CD4-positive, CD25-positive, alpha-beta regulatory T cell (primary cell): ENCODE measurements at regions not wholly inside any gene's neighbourhood (a gene's known extent, or its start where the extent isn't known, plus 50 kb on each side); places are given as distances from the start of the nearest gene placed in this dataset.

ENCODE experiments used
- ATAC-seq, 2 donors: fragments of 150-1000 bp; cut with Tn5 transposase; one replicate each; pipeline ENCODE4 v1.10.0; 2021; ENCODE audit warnings: low read depth in 2 of 2, moderate number of reproducible peaks in 2 of 2, moderate library complexity in 1 of 2
- DNase-seq, 3 donors: peaks; one replicate each; pipeline versions ENCODE4 v3.0.0 to v3.0.0-alpha.2; 2012 to 2022; ENCODE audit warnings: mixed read lengths in 1 of 3
- H3K27ac ChIP-seq: one replicate; pipeline ENCODE4 v1.7.0; 2013; ENCODE audit warnings: mild to moderate bottlenecking, low read length; ENCODE audit not compliant: insufficient read depth, poor library complexity, severe bottlenecking
- H3K27me3 ChIP-seq: one replicate; pipeline ENCODE4 v1.7.0; 2013; ENCODE audit warnings: low read length; ENCODE audit not compliant: control insufficient read depth, insufficient read depth
- H3K36me3 ChIP-seq: one replicate; pipeline ENCODE4 v1.7.0; 2013; ENCODE audit warnings: mild to moderate bottlenecking, low read length, moderate library complexity; ENCODE audit not compliant: control insufficient read depth, insufficient read depth
- H3K4me1 ChIP-seq: 2 replicates; pipeline ENCODE4 v1.7.0; 2013; ENCODE audit warnings: mild to moderate bottlenecking, low read length; ENCODE audit not compliant: insufficient read depth, control insufficient read depth, poor library complexity, severe bottlenecking
- H3K4me3 ChIP-seq: one replicate; pipeline ENCODE4 v1.7.0; 2013; ENCODE audit warnings: low read depth, mild to moderate bottlenecking, low read length, moderate library complexity
- H3K9me3 ChIP-seq, 2 experiments: 1 replicate in 1 of 2; 2 replicates in 1 of 2; pipeline ENCODE4 v1.7.0; 2013; ENCODE audit warnings: low read length in 2 of 2, mild to moderate bottlenecking in 1 of 2, moderate library complexity in 1 of 2; ENCODE audit not compliant: control insufficient read depth in 2 of 2
- H3K27ac Mint-ChIP-seq, 3 donors: one replicate each; pipeline ENCODE4 v1.8.0; 2020 to 2022; ENCODE audit warnings: mild to moderate bottlenecking in 3 of 3, mixed read lengths in 3 of 3, moderate library complexity in 2 of 3
- H3K27me3 Mint-ChIP-seq: one replicate; pipeline ENCODE4 v1.8.0; 2022; ENCODE audit warnings: mild to moderate bottlenecking, mixed read lengths
- H3K36me3 Mint-ChIP-seq: one replicate; pipeline ENCODE4 v1.8.0; 2020; ENCODE audit warnings: mixed read lengths
- H3K4me1 Mint-ChIP-seq, 4 donors: one replicate each; pipeline ENCODE4 v1.8.0; 2020 to 2022; ENCODE audit warnings: mixed read lengths in 4 of 4, mild to moderate bottlenecking in 1 of 4
- H3K4me3 Mint-ChIP-seq, 4 donors: one replicate each; pipeline ENCODE4 v1.8.0; 2020 to 2022; ENCODE audit warnings: mild to moderate bottlenecking in 4 of 4, mixed read lengths in 4 of 4, moderate library complexity in 3 of 4
- H3K9me3 Mint-ChIP-seq, 7 donors: one replicate each; pipeline ENCODE4 v1.8.0; 2020 to 2022; ENCODE audit warnings: mixed read lengths in 7 of 7, mild to moderate bottlenecking in 3 of 7, moderate library complexity in 2 of 7

DNA sequence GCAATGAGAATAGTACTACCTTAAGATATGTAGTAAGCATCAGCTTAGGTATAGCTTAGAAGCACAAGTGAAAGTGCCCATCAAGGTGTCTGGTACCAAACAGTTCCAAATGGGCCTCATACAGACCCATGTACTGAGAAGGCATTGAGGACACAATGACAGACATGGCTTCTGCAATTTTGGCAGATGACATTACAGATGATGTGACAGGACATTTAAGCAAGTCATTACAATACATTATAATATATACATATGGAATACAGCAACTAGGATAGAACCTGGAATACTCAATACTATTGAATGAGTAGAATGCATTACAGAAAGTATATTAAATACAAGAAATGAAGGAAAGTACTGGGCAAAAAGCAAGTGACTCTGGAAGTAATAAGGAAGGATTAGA is 256.4 kb downstream of the GXYLT1 start:
- Histone ChIP-seq H3K36me3 (no peaks in the 10 kb centered on the region), H3K9me3 (no peaks in the 10 kb centered on the region), H3K4me3 (no peak overlapping the region), H3K4me1 (no peaks in the 10 kb centered on the region), H3K27ac (no peak overlapping the region), H3K27me3 (peaks cover 4% of the 10 kb centered on the region)
- ATAC-seq: no peak
- Mint-ChIP-seq H3K36me3 (no peaks in the 10 kb centered on the region), H3K9me3 (no peaks in the 10 kb centered on the region), H3K27ac (no peak overlapping the region), H3K4me1 (no peaks in the 10 kb centered on the region), H3K27me3 (peaks cover 5% of the 10 kb centered on the region), H3K4me3 (no peak overlapping the region)
- no peak for DNase-seq

DNA sequence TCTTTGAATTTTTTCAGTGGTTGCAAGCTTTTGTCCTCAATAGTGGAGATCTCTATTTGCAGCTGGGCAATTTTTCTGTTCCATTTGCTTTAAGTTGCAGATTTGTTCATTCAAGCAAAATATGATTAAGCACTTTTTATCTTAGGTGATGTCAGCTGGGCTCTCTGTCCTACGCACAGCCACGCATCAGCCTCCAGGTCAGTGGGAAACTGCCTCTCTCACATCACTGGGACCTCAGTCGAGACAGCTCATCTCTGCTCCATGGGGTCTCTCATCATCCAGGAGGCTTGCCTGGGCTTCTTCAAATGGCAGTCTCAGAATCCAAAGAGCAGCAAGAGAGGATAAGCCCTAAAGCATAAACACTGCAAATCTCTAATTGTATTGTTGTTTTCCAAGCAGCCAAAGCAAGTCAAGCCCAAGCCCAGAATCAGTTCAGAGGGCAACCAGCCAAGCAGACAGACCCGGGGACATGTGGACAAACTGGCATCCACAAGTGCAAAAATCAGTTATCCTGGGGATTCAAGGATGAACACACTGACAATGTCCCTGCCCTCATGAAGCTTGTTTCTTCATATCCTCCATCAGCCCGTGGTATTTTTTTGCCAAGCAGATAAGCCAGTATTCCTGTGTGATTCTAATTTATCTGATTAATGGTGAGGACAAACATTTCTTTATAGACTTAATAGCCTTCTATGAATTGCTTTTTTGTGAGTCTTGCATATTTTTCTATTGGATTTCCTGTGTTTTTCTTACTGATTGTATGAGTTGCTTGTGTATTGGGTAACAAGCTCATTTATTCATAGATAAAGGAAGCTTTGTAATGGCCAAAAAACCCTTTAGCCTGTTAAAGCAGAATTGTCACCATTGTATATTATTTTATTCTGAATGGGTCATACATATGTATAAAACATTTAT is 262.5 kb downstream of the GXYLT1 start:
- Histone ChIP-seq H3K4me3 (no peak overlapping the region), H3K27ac (no peak overlapping the region), H3K27me3 (no peaks in the 10 kb centered on the region), H3K36me3 (no peaks in the 10 kb centered on the region), H3K4me1 (no peaks in the 10 kb centered on the region), H3K9me3 (peaks cover 0 to 2% of the 10 kb centered on the region in 2 experiments)
- Mint-ChIP-seq H3K9me3 (peaks cover 0 to 6% (median 0%) of the 10 kb centered on the region in 7 donors), H3K27me3 (peaks cover 4% of the 10 kb centered on the region), H3K4me3 (no peak overlapping the region), H3K36me3 (no peaks in the 10 kb centered on the region), H3K27ac (no peak overlapping the region), H3K4me1 (no peaks in the 10 kb centered on the region)
- DNase-seq: no peak
- no peak for ATAC-seq

DNA sequence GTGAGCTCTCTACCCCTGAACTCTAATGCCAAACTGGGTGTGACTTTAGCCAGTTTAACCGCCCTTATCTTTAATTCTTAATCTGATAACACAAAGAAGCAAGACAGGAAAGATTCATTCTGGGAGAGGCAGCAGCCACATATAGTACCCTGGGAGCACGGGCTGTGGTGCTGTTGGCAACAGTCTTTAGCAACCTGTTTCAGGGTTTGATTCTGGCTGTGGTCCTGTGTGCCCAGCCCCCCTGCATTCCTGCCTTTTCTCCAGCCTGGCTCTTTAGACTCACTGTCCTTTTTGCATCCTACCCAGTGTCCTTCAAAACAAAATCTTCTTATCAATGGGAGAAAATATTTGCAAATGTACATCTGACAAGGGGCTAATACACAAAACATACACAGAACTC is 275.2 kb downstream of the GXYLT1 start:
- Mint-ChIP-seq H3K4me3 (no peak overlapping the region), H3K27ac (no peak overlapping the region), H3K27me3 (peaks cover 6% of the 10 kb centered on the region), H3K9me3 (peaks cover 0 to 9% (median 6%) of the 10 kb centered on the region in 7 donors), H3K36me3 (no peaks in the 10 kb centered on the region), H3K4me1 (no peaks in the 10 kb centered on the region)
- Histone ChIP-seq H3K9me3 (no peaks in the 10 kb centered on the region), H3K4me1 (no peaks in the 10 kb centered on the region), H3K27ac (no peak overlapping the region), H3K27me3 (no peaks in the 10 kb centered on the region), H3K4me3 (no peak overlapping the region), H3K36me3 (no peaks in the 10 kb centered on the region)
- ATAC-seq (no peak), DNase-seq (no peak)

DNA sequence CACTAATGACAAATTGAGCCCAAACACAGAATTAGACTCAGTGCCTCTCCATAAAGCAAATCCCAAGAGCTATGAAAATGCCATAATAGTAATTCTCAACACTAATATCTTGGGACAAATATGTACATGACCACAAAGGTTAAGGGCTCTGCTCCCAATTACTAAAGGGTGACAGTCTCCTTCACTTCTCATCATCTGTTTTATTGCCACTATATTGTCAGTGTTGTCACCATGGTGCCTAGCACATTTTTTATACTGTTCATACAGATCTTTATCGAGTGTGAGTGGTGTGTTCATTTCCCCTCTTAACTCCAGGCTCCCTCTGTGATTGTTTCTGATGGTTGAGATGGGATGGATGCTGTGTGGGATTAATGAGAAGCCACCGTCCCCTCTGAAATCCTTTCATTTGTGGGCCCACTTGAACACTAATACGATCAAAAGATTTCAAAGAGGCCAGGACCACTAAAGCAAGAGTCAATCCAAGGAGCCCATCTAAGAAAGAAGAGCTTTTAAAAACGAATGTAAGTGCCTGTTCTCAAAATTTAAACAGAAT is 277.7 kb downstream of the GXYLT1 start:
- Histone ChIP-seq H3K36me3 (no peaks in the 10 kb centered on the region), H3K4me1 (no peaks in the 10 kb centered on the region), H3K9me3 (no peaks in the 10 kb centered on the region), H3K4me3 (no peak overlapping the region), H3K27me3 (no peaks in the 10 kb centered on the region), H3K27ac (no peak overlapping the region)
- peaks cover 0 to 14% (median 2%) of the 10 kb centered on the region in 7 donors for H3K9me3 Mint-ChIP-seq
- ATAC-seq (no peak), DNase-seq (no peak)
- H3K36me3 Mint-ChIP-seq: no peaks in the 10 kb centered on the region
- no peaks in the 10 kb centered on the region for H3K27me3 Mint-ChIP-seq
- no peak overlapping the region for H3K27ac Mint-ChIP-seq
- no peaks in the 10 kb centered on the region for H3K4me1 Mint-ChIP-seq
- no peak overlapping the region for H3K4me3 Mint-ChIP-seq

DNA sequence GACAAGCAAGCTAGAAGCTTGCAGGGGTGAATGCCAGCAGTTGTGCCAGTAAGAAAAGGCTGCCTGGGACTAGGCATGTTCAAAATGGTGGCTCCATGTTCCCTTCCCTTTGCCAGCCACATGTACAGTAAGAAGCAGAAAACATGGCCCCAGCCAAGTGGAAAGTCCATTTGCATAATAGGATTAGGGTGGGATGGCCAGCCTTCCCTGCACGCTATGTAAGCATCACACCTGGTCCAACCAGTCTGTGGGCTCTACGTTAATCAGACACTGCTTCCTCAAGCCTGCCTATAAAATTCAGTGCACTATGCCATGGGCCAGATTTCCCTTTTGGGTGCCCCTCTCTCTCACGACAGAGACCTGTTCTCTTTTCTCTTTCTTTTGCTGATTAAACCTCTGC is 288.4 kb downstream of the GXYLT1 start:
- H3K27me3 ChIP-seq: no peaks in the 10 kb centered on the region
- no peak overlapping the region for H3K4me3 ChIP-seq
- H3K4me1 ChIP-seq: no peaks in the 10 kb centered on the region
- Mint-ChIP-seq H3K27me3 (no peaks in the 10 kb centered on the region), H3K9me3 (peaks cover 0 to 6% (median 0%) of the 10 kb centered on the region in 7 donors), H3K36me3 (no peaks in the 10 kb centered on the region), H3K27ac (no peak overlapping the region), H3K4me1 (no peaks in the 10 kb centered on the region), H3K4me3 (no peak overlapping the region)
- ATAC-seq: no peak
- no peak for DNase-seq
- no peaks in the 10 kb centered on the region for H3K36me3 ChIP-seq
- no peak overlapping the region for H3K27ac ChIP-seq
- no peaks in the 10 kb centered on the region for H3K9me3 ChIP-seq

DNA sequence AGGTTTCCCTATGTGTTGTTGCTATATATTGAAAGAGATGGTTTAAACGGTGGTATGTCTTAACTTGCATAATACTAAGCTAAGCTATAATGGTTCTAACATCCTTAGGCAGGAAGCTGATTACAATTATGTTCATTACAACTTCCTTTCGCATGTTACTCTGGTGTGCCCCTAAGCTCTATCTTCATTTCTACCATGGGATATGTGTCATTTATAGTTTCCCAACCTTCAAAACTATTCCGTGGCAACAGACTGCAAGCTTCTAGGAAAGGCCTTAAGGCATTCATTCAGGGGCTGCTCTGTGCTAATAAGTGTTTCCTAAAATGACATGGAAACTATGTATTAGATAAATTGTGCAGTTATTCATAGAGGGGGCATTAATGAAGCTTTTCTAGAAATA is 294.6 kb downstream of the GXYLT1 start:
- Histone ChIP-seq H3K27ac (no peak overlapping the region), H3K9me3 (no peaks in the 10 kb centered on the region), H3K4me1 (no peaks in the 10 kb centered on the region), H3K36me3 (no peaks in the 10 kb centered on the region), H3K4me3 (no peak overlapping the region), H3K27me3 (no peaks in the 10 kb centered on the region)
- Mint-ChIP-seq H3K36me3 (no peaks in the 10 kb centered on the region), H3K27me3 (peaks cover 4% of the 10 kb centered on the region), H3K27ac (no peak overlapping the region), H3K4me3 (no peak overlapping the region), H3K9me3 (peaks cover 0 to 9% (median 0%) of the 10 kb centered on the region in 7 donors), H3K4me1 (no peaks in the 10 kb centered on the region)
- ATAC-seq (no peak), DNase-seq (no peak)

DNA sequence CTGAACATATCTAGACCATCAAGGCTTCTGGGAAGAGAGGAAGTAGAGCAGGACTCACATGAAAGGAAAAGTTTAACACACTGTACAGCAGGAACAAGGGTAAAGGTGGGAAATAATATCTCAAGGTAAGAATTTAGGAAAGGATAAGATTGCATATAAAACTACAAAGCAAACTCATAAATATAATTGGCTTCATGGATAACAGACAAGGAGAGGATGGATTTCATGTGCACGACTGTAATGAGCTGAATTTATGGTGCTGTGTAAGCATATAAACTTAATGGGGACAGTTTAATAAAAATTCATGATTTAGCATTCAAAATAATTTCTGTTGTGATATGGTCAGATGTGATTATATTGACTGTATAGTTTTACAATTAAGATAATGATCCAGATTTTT is 298.0 kb downstream of the GXYLT1 start:
- Mint-ChIP-seq H3K4me3 (no peak overlapping the region), H3K27me3 (peaks cover 4% of the 10 kb centered on the region), H3K4me1 (no peaks in the 10 kb centered on the region), H3K9me3 (peaks cover 0 to 9% (median 0%) of the 10 kb centered on the region in 7 donors), H3K27ac (no peak overlapping the region), H3K36me3 (no peaks in the 10 kb centered on the region)
- Histone ChIP-seq H3K27me3 (no peaks in the 10 kb centered on the region), H3K4me3 (no peak overlapping the region), H3K27ac (no peak overlapping the region), H3K9me3 (no peaks in the 10 kb centered on the region), H3K4me1 (no peaks in the 10 kb centered on the region), H3K36me3 (no peaks in the 10 kb centered on the region)
- ATAC-seq (no peak), DNase-seq (no peak)

DNA sequence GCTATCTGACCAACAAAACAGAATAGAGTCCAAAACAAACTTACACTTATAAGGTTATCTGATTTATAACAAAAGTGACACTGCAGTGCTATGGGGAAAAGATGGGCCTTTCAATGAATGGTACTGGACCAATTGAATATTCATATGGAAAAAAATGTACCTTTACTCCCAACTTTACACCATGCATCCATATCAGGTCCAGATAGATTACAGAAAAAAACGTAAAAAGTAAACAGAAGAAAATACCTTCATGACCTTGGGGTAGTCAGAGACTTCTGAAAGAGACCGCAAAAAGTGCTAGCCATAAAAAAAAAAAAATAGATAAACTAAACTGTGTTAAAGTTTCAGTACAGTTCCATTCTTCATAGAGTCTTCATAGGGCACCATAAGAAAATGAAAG is 308.3 kb downstream of the GXYLT1 start:
- H3K4me1 Mint-ChIP-seq: no peaks in the 10 kb centered on the region
- Histone ChIP-seq H3K9me3 (no peaks in the 10 kb centered on the region), H3K4me1 (no peaks in the 10 kb centered on the region), H3K27ac (no peak overlapping the region), H3K4me3 (no peak overlapping the region), H3K36me3 (no peaks in the 10 kb centered on the region), H3K27me3 (no peaks in the 10 kb centered on the region)
- no peak overlapping the region for H3K4me3 Mint-ChIP-seq
- peaks cover 0 to 4% (median 0%) of the 10 kb centered on the region in 7 donors for H3K9me3 Mint-ChIP-seq
- H3K36me3 Mint-ChIP-seq: no peaks in the 10 kb centered on the region
- peaks cover 4% of the 10 kb centered on the region for H3K27me3 Mint-ChIP-seq
- no peak overlapping the region for H3K27ac Mint-ChIP-seq
- DNase-seq: no peak
- no peak for ATAC-seq
